HepG2 (cell line): ENCODE measurements at regions not wholly inside any gene's neighbourhood (a gene's known extent, or its start where the extent isn't known, plus 50 kb on each side); places are given as distances from the start of the nearest gene placed in this dataset.

ENCODE experiments used
- ATAC-seq: fragments of 200-7000 bp; cut with Tn5 transposase; 3 replicates; pipeline ENCODE4 v1.9.1; 2020; ENCODE audit warnings: mild to moderate bottlenecking, moderate library complexity
- BruUV-seq: library from RNA; stranded (reverse); fragments of 400-500 nt; replicated peaks from 2 replicates; lab custom pipeline; 2021; lab: Mats Ljungman, UMichigan
- CTCF ChIA-PET: fragments of 300-600 bp; formaldehyde crosslinking; extraction: SDS; loops from one replicate; lab custom pipeline; 2021; ENCODE audit warnings: low total read pairs, inconsistent platforms, low intra/inter-chr PET ratio; lab: Yijun Ruan, JAX
- POLR2A ChIA-PET: fragments of 350-600 bp; sonication (Branson Sonifier 250); formaldehyde crosslinking; loops from one replicate; lab custom pipeline; 2020; ENCODE audit warnings: antibody characterized with exemption, inconsistent platforms; lab: Yijun Ruan, JAX
- DNase-seq: peaks from one replicate; pipeline ENCODE4 v3.0.0-alpha.2; 2015; ENCODE audit warnings: low spot score
- FAIRE-seq: peaks from 3 replicates; lab custom pipeline; 2011; peaks lifted over from hg19 to GRCh38; lab: Jason Lieb, UNC
- H2AFZ ChIP-seq: one replicate; pipeline ENCODE4 v1.6.1; 2011; ENCODE audit warnings: low read length, inconsistent platforms
- H3K27ac ChIP-seq: fragments of 300-600 bp; 3 replicates; pipeline ENCODE4 v1.8.0; 2011; ENCODE audit warnings: mixed run types, mild to moderate bottlenecking, mixed read lengths, low read length, inconsistent platforms; ENCODE audit not compliant: insufficient read depth; ENCODE audit errors: extremely low read length
- H3K27me3 ChIP-seq, 2 experiments: fragments of 200-600 bp in 1 of 2; 2 replicates in 1 of 2; 3 replicates in 1 of 2; pipeline versions ENCODE4 v1.6.0 to v1.8.0; 2011; ENCODE audit warnings: low read length in 2 of 2, mild to moderate bottlenecking in 2 of 2, moderate library complexity in 2 of 2, inconsistent platforms in 1 of 2; ENCODE audit not compliant: insufficient read depth in 2 of 2, control insufficient read depth in 1 of 2
- H3K36me3 ChIP-seq, 2 experiments: fragments of 200-600 bp in 1 of 2; replicated peaks in 1 of 2; 2 replicates in 1 of 2; 3 replicates in 1 of 2; pipeline versions ENCODE4 v1.5.1 to v1.8.0; 2011; ENCODE audit warnings: low read length in 2 of 2, inconsistent platforms in 1 of 2; ENCODE audit not compliant: insufficient read depth in 2 of 2, control insufficient read depth in 1 of 2
- H3K4me1 ChIP-seq: 2 replicates; pipeline ENCODE4 v1.5.1; 2012; ENCODE audit warnings: low read length, inconsistent platforms; ENCODE audit not compliant: insufficient read depth
- H3K4me2 ChIP-seq: 2 replicates; pipeline ENCODE4 v1.6.0; 2011; ENCODE audit warnings: low read depth, low read length, inconsistent platforms
- H3K4me3 ChIP-seq, 3 experiments: fragments of 200-600 bp in 1 of 3; sonication (generic), shearing (Covaris generic) in 1 of 3; replicated peaks in 1 of 3; 2 replicates each; pipeline ENCODE4 v1.5.1; 2011 to 2016; ENCODE audit warnings: low read length in 3 of 3, inconsistent platforms in 2 of 3, low read depth in 2 of 3, mild to moderate bottlenecking in 2 of 3, control low read depth in 1 of 3, mixed read lengths in 1 of 3; ENCODE audit not compliant: insufficient read depth in 1 of 3
- H3K79me2 ChIP-seq: one replicate; pipeline ENCODE4 v1.6.1; 2011; ENCODE audit warnings: low read length, inconsistent platforms; ENCODE audit not compliant: insufficient read depth
- H3K9ac ChIP-seq: 2 replicates; pipeline ENCODE4 v1.6.0; 2011; ENCODE audit warnings: mild to moderate bottlenecking, low read depth, low read length, inconsistent platforms; ENCODE audit not compliant: insufficient read depth
- H3K9me3 ChIP-seq: 2 replicates; pipeline ENCODE4 v1.5.1; 2012; ENCODE audit warnings: mild to moderate bottlenecking, low read length
- H4K20me1 ChIP-seq: 2 replicates; pipeline ENCODE4 v1.6.0; 2011; ENCODE audit warnings: inconsistent platforms, mild to moderate bottlenecking, low read length, moderate library complexity; ENCODE audit not compliant: insufficient read depth
- CBX2 ChIP-seq, 2 experiments: fragments of 200-600 bp in 1 of 2; sonication (generic); formaldehyde crosslinking in 1 of 2; IDR thresholded peaks; 2 replicates each; pipeline versions ENCODE4 v1.7.0 to v1.8.1; 2018 to 2022; ENCODE audit warnings: low read depth in 2 of 2, low read length in 1 of 2, mild to moderate bottlenecking in 1 of 2, missing genetic modification reagents in 1 of 2
- CEBPB ChIP-seq: IDR thresholded peaks from 2 replicates; pipeline ENCODE4 v1.6.1; 2011; ENCODE audit warnings: low read depth, low read length, improper control_type of control experiment, borderline replicate concordance
- NBN ChIP-seq: fragments of 450-650 bp; conservative IDR thresholded peaks from 2 replicates; pipeline ENCODE4 v1.6.1; 2017
- REPIN1 ChIP-seq: sonication (generic); formaldehyde crosslinking; IDR thresholded peaks from 2 replicates; pipeline ENCODE4 v1.8.0; 2022; ENCODE audit warnings: missing genetic modification reagents, low read depth, mild to moderate bottlenecking, borderline replicate concordance
- SP140L ChIP-seq: sonication (generic); formaldehyde crosslinking; IDR thresholded peaks from 2 replicates; pipeline ENCODE4 v1.4.0; 2020; ENCODE audit warnings: missing genetic modification reagents, borderline replicate concordance
- SRSF9 ChIP-seq: fragments of 200-400 bp; formaldehyde crosslinking; IDR thresholded peaks from 2 replicates; pipeline ENCODE4 v1.6.1; 2018; ENCODE audit warnings: borderline replicate concordance, mild to moderate bottlenecking, low read depth, low read length; ENCODE audit not compliant: insufficient read depth, poor library complexity, severe bottlenecking
- TCF7 ChIP-seq: sonication (generic); IDR thresholded peaks from 2 replicates; pipeline ENCODE4 v1.6.1; 2016; ENCODE audit warnings: antibody characterized with exemption, low read depth
- ZNF3 ChIP-seq: IDR thresholded peaks from 2 replicates; pipeline ENCODE4 v1.7.0; 2017; ENCODE audit warnings: inconsistent platforms
- WGBS: methylation state at CpG from one replicate; pipeline ENCODE4 v1.1.6; 2017; ENCODE audit warnings: low lambda C conversion rate; 5-methylcytosine and 5-hydroxymethylcytosine counted together
- in situ Hi-C: cut with HindIII; loops from 2 replicates; pipeline ENCODE4 v1.10.0; 2017; ENCODE audit warnings: low pct_unique_long_range_greater_than_20kb; ENCODE audit not compliant: extremely low pct_ligation_motif_present
- intact Hi-C: fragments of 100-400 bp; cut with micrococcal nuclease; formaldehyde crosslinking; loops from one replicate; pipeline ENCODE4 v1.10.0; 2022; ENCODE audit not compliant: unreplicated experiment

GRCh38 chr14:28901631-28902030 is 135.0 kb downstream of the FOXG1 start:
- ATAC-seq: no peak
- no peaks in the 10 kb centered on the region for H3K79me2 ChIP-seq
- ChIA-PET CTCF (no interaction called here), POLR2A (no interaction called here)
- H3K36me3 ChIP-seq: no peaks in the 10 kb centered on the region
- in situ Hi-C loops (no loop called here), intact Hi-C loops (no loop called here)
- H3K27me3 ChIP-seq: no peaks in the 10 kb centered on the region
- no peak overlapping the region for H3K4me3 ChIP-seq
- H3K9ac ChIP-seq: no peak overlapping the region
- H3K4me1 ChIP-seq: no peaks in the 10 kb centered on the region
- peaks cover 55% of the 10 kb centered on the region for H3K9me3 ChIP-seq
- H3K27ac ChIP-seq: no peak overlapping the region
- no TSS peak for BruUV-seq
- no peaks in the 10 kb centered on the region for H4K20me1 ChIP-seq
- WGBS: 0% methylated on average over 1 of the region's 1 CpG
- H3K4me2 ChIP-seq: no peak overlapping the region
- no peak overlapping the region for H2AFZ ChIP-seq
- TF ChIP-seq SP140L: no peak
- TF ChIP-seq TCF7: no peak
- TF ChIP-seq ZNF3 (CRISPR knock-in tag): no peak
- TF ChIP-seq REPIN1 (CRISPR knock-in tag): no peak
- FAIRE-seq: no peak
- no peak for DNase-seq

GRCh38 chr14:28902930-28903329 is 136.3 kb downstream of the FOXG1 start:
- Histone ChIP-seq H3K79me2 (no peaks in the 10 kb centered on the region), H3K4me1 (no peaks in the 10 kb centered on the region), H3K27me3 (no peaks in the 10 kb centered on the region), H3K27ac (no peak overlapping the region), H4K20me1 (no peaks in the 10 kb centered on the region), H3K9me3 (peaks cover 61% of the 10 kb centered on the region), H3K4me2 (no peak overlapping the region), H3K36me3 (no peaks in the 10 kb centered on the region), H3K9ac (no peak overlapping the region), H3K4me3 (no peak overlapping the region), H2AFZ (no peak overlapping the region)
- TF ChIP-seq CEBPB: peak; percentile 57; the same call in 1 of the 2 replicates
- TF ChIP-seq NBN: no peak
- TF ChIP-seq SRSF9: peak; percentile 21
- no peak for TF ChIP-seq CBX2 (IDR thresholded peaks at IDR 0.05; ENCODE audit: low read depth, low read length)
- TF ChIP-seq CBX2 (CRISPR knock-in tag; IDR thresholded peaks at IDR 0.05; ENCODE audit: low read depth): no peak
- 1% methylated on average over 2 of the region's 2 CpGs for WGBS
- ATAC-seq: no peak
- BruUV-seq: no TSS peak
- in situ Hi-C loops (no loop called here), intact Hi-C loops (no loop called here)
- no peak for FAIRE-seq
- no peak for DNase-seq
- CTCF ChIA-PET: no interaction called here
- POLR2A ChIA-PET: no interaction called here
